Peyer's patch (tissue), 4 donors: ENCODE measurements at regions not wholly inside any gene's neighbourhood (a gene's known extent, or its start where the extent isn't known, plus 50 kb on each side); places are given as distances from the start of the nearest gene placed in this dataset.
"Not testable (repeated sequence)": the region's sequence is repeated elsewhere in the genome, so short reads cannot be mapped to it uniquely, and the experiment has no call there.

Experiments used
- DNase-seq, 3 donors: peaks; one replicate each; pipeline ENCODE4 v3.0.0-alpha.2; 2017 to 2019
- H3K27ac ChIP-seq, 4 donors: fragments of 200-600 bp; sonication (generic); one replicate each; pipeline ENCODE4 v1.5.1; 2016 to 2019
- H3K27me3 ChIP-seq, 2 donors: fragments of 200-600 bp; sonication (generic); one replicate each; pipeline ENCODE4 v1.5.1; 2019
- H3K36me3 ChIP-seq, 3 donors: fragments of 200-600 bp; sonication (generic); one replicate each; pipeline ENCODE4 v1.5.1; 2016 to 2019
- H3K4me1 ChIP-seq, 4 donors: fragments of 200-600 bp; sonication (generic); one replicate each; pipeline ENCODE4 v1.5.1; 2016 to 2019
- H3K4me3 ChIP-seq, 4 donors: fragments of 200-600 bp; sonication (generic); 1 replicate in 3 of 4; 2 replicates in 1 of 4; pipeline ENCODE4 v1.5.1; 2016 to 2019; ENCODE audit warnings: mild to moderate bottlenecking in 1 of 4
- H3K9me3 ChIP-seq, 4 donors: fragments of 200-600 bp; sonication (generic); one replicate each; pipeline ENCODE4 v1.5.1; 2016 to 2019; ENCODE audit warnings: mild to moderate bottlenecking in 1 of 4
- POLR2A ChIP-seq, 2 donors: fragments of 450-650 bp; IDR thresholded peaks; one replicate each; pipeline ENCODE4 v1.5.1; 2017; ENCODE audit warnings: antibody characterized with exemption in 2 of 2, mild to moderate bottlenecking in 2 of 2, moderate library complexity in 2 of 2
- TF ChIP-seq, protein P1 (sequence below), 6 experiments: fragments of 450-650 bp in 4 of 6; fragments of 200-600 bp in 2 of 6; sonication (generic) in 1 of 6; IDR thresholded peaks; one replicate each; pipeline ENCODE4 v1.5.1; 2017 to 2019; ENCODE audit warnings: antibody characterized with exemption in 6 of 6, mild to moderate bottlenecking in 3 of 6, moderate library complexity in 1 of 6

DNA sequence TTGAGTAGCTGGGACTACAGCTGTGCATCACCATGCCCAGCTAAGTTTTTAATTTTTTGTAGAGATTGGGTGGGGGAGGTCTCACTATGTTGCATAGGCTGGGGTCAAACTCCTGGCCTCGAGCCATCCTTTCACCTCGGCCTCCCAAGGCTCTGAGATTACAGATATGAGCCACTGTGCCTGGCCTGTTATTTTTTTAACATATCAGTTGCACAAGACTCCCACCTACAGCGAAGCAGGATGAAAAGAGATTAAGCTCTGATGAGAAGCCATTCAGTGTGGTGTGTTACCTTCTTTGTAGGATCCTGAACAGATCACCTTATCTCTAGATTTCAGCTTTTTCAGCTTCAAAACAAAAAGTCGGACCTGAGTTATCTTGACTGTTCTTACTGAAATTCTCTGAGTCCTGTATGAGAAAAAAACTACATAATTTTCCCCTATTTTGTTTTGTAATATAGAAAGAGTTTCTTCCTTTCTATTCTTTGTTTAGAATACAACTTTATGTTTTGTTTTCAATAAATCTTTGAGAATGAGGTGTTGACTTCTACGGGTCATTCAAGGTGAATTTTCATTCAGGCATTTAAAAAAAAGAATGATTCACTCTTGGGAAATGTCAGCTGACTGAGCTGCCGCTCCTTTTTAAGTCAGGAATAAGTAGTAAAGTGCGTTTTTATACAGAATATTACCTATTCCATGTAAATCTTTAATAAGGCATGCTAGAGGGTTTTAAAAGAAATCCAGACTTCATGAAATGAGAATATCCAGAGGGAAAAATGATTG is 134.6 kb downstream of the ARSF start:
- H3K27me3 ChIP-seq, result no peaks in the 10 kb centered on the region
- no peak overlapping the region for H3K4me3 ChIP-seq
- no peak for DNase-seq
- H3K9me3 ChIP-seq, result no peaks in the 10 kb centered on the region
- no peak for TF ChIP-seq POLR2A (IDR thresholded peaks at IDR 0.05)
- TF ChIP-seq, protein P1, sequence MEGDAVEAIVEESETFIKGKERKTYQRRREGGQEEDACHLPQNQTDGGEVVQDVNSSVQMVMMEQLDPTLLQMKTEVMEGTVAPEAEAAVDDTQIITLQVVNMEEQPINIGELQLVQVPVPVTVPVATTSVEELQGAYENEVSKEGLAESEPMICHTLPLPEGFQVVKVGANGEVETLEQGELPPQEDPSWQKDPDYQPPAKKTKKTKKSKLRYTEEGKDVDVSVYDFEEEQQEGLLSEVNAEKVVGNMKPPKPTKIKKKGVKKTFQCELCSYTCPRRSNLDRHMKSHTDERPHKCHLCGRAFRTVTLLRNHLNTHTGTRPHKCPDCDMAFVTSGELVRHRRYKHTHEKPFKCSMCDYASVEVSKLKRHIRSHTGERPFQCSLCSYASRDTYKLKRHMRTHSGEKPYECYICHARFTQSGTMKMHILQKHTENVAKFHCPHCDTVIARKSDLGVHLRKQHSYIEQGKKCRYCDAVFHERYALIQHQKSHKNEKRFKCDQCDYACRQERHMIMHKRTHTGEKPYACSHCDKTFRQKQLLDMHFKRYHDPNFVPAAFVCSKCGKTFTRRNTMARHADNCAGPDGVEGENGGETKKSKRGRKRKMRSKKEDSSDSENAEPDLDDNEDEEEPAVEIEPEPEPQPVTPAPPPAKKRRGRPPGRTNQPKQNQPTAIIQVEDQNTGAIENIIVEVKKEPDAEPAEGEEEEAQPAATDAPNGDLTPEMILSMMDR (IDR thresholded peaks at IDR 0.05), result no peak
- no peak overlapping the region for H3K27ac ChIP-seq
- no peaks in the 10 kb centered on the region for H3K4me1 ChIP-seq
- no peaks in the 10 kb centered on the region for H3K36me3 ChIP-seq

DNA sequence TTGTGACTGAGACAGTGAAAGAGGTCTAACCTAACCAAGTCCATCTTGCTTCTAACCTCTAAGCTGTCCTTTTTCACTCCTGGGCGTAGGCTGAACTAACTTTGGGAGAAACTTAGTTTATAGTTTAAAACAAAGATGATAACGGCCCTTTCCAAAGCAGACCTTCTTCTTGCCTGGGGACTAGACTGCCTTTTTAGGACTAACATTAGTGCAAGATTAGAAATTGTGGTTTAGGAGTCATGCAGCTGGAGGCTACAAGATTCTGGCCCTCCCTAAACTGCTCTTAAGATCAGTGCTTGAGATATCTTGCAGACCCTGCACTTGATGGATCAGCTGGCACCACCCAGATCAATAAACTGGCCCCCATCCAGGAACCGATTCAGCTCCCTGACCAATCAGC is 130.9 kb downstream of the ARSF start:
- not testable (repeated sequence) for H3K4me1 ChIP-seq, H3K27ac ChIP-seq, H3K36me3 ChIP-seq, DNase-seq, H3K4me3 ChIP-seq, H3K9me3 ChIP-seq, H3K27me3 ChIP-seq

DNA sequence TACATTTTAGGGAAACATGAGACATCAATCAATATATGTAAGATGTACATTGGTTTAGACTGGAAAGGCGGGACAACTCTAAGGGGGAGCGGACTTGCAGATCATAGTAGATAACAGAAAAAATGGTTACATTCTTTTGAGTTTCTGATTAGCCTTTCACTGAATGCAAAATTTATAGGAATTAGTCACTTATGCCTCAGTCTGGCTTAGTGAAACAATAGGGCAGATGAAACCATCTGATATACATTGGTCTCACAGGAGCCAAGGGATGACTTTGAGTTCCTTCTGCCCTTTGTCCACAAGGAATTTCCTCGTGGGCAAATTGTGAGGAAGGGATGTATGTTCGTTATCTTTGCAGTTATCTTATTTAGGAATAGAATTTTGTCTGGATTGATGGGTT is 128.2 kb downstream of the ARSF start:
- TF ChIP-seq POLR2A (IDR thresholded peaks at IDR 0.05), result no peak
- TF ChIP-seq, protein P1 (IDR thresholded peaks at IDR 0.05), result no peak

DNA sequence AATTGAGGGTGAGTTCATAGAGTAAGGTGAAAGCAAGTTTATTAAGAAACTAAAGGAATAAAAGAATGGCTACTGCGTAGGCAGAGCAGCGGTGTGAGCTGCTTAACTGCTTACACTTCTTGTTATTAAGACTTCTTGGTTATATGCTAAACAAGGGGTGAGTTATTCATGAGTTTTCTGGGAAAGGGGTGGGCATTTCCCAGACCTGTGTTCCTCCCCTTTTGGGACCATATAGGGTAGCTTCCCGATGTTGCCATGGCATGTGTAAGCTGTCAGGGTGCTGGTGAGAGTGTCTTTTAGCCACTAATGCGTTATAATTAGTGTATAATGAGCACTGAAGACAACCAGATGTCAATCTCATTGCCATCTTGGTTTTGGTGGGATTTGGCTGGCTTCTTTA is 126.5 kb downstream of the ARSF start:
- no peak for DNase-seq
- Histone ChIP-seq H3K27me3 (no peaks in the 10 kb centered on the region), H3K4me3 (no peak overlapping the region), H3K9me3 (no peaks in the 10 kb centered on the region), H3K27ac (no peak overlapping the region), H3K36me3 (no peaks in the 10 kb centered on the region), H3K4me1 (no peaks in the 10 kb centered on the region)
- TF ChIP-seq POLR2A (IDR thresholded peaks at IDR 0.05), result no peak
- TF ChIP-seq, protein P1 (IDR thresholded peaks at IDR 0.05), result no peak

More for the DNA sequence above, 128.2 kb downstream of the ARSF start:
- no peak for DNase-seq
- Histone ChIP-seq H3K4me3 (no peak overlapping the region), H3K27me3 (no peaks in the 10 kb centered on the region), H3K36me3 (no peaks in the 10 kb centered on the region), H3K4me1 (no peaks in the 10 kb centered on the region), H3K9me3 (no peaks in the 10 kb centered on the region), H3K27ac (no peak overlapping the region)

DNA sequence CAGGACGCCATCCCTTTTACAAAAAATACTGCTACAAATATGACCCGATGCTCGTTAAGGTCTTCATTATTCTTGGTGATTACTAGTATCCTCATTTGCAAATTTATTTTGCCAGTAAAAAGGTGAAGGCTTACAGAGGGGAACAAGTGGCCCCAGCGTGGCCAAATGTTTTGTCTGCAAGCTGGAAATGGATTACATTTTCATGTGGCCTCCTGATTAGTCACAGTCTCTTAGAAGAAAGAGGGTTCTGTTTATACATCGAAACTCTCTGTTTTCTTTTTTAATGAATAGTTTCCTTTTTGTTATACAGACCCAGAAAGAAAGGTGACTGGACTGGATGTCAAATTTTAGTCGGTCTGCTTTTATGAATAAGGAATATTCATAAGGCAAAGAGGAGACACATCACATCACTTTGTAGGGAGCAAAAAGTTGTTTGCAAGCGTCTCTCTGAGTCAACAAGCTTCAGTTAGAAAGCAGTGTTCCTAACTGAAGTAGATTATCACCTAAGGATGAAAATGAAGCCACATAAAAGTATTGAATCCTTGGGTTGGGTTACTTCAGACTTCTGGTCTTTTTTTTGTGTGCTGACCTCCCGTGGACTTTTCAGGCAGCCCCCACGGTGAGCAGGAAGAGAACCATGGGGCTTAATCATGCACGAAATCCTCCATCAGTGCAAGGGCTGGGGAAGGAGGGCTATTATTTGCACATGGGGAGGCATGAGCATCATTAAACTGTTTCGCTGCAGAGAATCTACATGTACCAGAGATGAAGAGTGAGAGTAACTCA is 125.6 kb downstream of the ARSF start:
- DNase-seq, result no peak
- no peaks in the 10 kb centered on the region for H3K27me3 ChIP-seq
- H3K27ac ChIP-seq, result no peak overlapping the region
- no peaks in the 10 kb centered on the region for H3K4me1 ChIP-seq
- H3K9me3 ChIP-seq, result no peaks in the 10 kb centered on the region
- H3K36me3 ChIP-seq, result no peaks in the 10 kb centered on the region
- no peak overlapping the region for H3K4me3 ChIP-seq
- TF ChIP-seq, protein P1 (IDR thresholded peaks at IDR 0.05), result no peak
- TF ChIP-seq POLR2A (IDR thresholded peaks at IDR 0.05), result no peak

DNA sequence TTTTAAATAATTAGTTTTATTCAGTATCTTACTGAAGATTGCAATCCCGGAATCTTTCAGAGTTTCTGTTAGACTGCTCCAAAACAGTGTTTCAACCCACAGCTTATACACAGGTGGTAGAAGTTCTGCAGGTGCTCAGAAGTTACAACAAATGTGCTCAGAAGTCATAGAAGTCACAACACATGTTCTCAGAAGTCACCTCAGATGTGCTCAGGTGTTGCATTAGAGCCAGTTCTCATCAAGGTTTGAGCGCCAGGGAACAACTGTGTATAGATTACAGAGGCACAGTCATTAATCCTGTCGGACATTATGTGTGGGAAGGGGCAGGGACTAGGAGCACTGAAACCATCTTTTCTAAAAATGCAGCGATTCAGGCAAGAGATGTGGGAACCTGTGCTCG is 124.5 kb downstream of the ARSF start:
- H3K36me3 ChIP-seq, result no peaks in the 10 kb centered on the region
- H3K4me1 ChIP-seq, result no peaks in the 10 kb centered on the region
- TF ChIP-seq, protein P1 (IDR thresholded peaks at IDR 0.05), result no peak
- TF ChIP-seq POLR2A (IDR thresholded peaks at IDR 0.05), result no peak
- no peaks in the 10 kb centered on the region for H3K9me3 ChIP-seq
- H3K27ac ChIP-seq, result no peak overlapping the region
- no peak for DNase-seq
- no peaks in the 10 kb centered on the region for H3K27me3 ChIP-seq
- no peak overlapping the region for H3K4me3 ChIP-seq
